GM23338 (cell line): ENCODE measurements at regions not wholly inside any gene's neighbourhood (a gene's known extent, or its start where the extent isn't known, plus 50 kb on each side); places are given as distances from the start of the nearest gene placed in this dataset.

ENCODE experiments used
- ATAC-seq: fragments of 200-7000 bp; cut with Tn5 transposase; 3 replicates; pipeline ENCODE4 v1.9.1; 2020
- DNase-seq: peaks from one replicate; pipeline ENCODE4 v3.0.0-alpha.2; 2015; ENCODE audit warnings: low spot score
- H2AFZ ChIP-seq: fragments of 200-600 bp; sonication (generic); 2 replicates; pipeline ENCODE4 v1.8.0; 2016; ENCODE audit warnings: antibody characterized with exemption, mild to moderate bottlenecking, moderate library complexity
- H3F3A ChIP-seq: fragments of 200-600 bp; sonication (generic); replicated peaks from 2 replicates; pipeline ENCODE4 v1.8.0; 2017; ENCODE audit warnings: antibody characterized with exemption, mixed run types, low read depth
- H3K27ac ChIP-seq: fragments of 200-600 bp; sonication (generic); 2 replicates; pipeline ENCODE4 v1.6.1; 2016; ENCODE audit warnings: low read depth
- H3K27me3 ChIP-seq: fragments of 200-600 bp; sonication (generic); 2 replicates; pipeline ENCODE4 v1.8.0; 2016; ENCODE audit warnings: mild to moderate bottlenecking, mixed run types, moderate library complexity; ENCODE audit not compliant: insufficient read depth
- H3K36me3 ChIP-seq: fragments of 200-600 bp; sonication (generic); 2 replicates; pipeline ENCODE4 v1.8.0; 2016; ENCODE audit warnings: mild to moderate bottlenecking; ENCODE audit not compliant: insufficient read depth
- H3K4me1 ChIP-seq: fragments of 200-600 bp; sonication (generic); 2 replicates; pipeline ENCODE4 v1.8.0; 2016; ENCODE audit warnings: mild to moderate bottlenecking, moderate library complexity; ENCODE audit not compliant: insufficient read depth
- H3K4me2 ChIP-seq: fragments of 200-600 bp; sonication (generic); 2 replicates; pipeline ENCODE4 v1.7.1; 2017; ENCODE audit warnings: mixed run types
- H3K4me3 ChIP-seq: fragments of 200-600 bp; sonication (generic); 2 replicates; pipeline ENCODE4 v1.6.1; 2016; ENCODE audit warnings: mixed run types
- H3K79me2 ChIP-seq: fragments of 200-600 bp; sonication (generic); replicated peaks from 2 replicates; pipeline ENCODE4 v1.8.0; 2017; ENCODE audit warnings: mild to moderate bottlenecking; ENCODE audit not compliant: insufficient read depth
- H3K9me2 ChIP-seq: fragments of 200-600 bp; sonication (generic); 2 replicates; pipeline ENCODE4 v1.8.0; 2017; ENCODE audit not compliant: insufficient read depth
- H4K20me1 ChIP-seq: fragments of 200-600 bp; sonication (generic); replicated peaks from 2 replicates; pipeline ENCODE4 v1.8.0; 2017; ENCODE audit warnings: mild to moderate bottlenecking; ENCODE audit not compliant: insufficient read depth
- H3K27ac Mint-ChIP-seq: 2 replicates; pipeline ENCODE4 v1.8.0; 2020; ENCODE audit warnings: inconsistent platforms, mild to moderate bottlenecking, moderate library complexity, mixed read lengths
- H3K27me3 Mint-ChIP-seq: 3 replicates; pipeline ENCODE4 v1.8.0; 2022; ENCODE audit warnings: low read depth, mild to moderate bottlenecking, moderate library complexity, mixed read lengths, inconsistent platforms; ENCODE audit not compliant: insufficient read depth, poor library complexity
- H3K36me3 Mint-ChIP-seq: 3 replicates; pipeline ENCODE4 v1.8.0; 2021; ENCODE audit warnings: low read depth, mild to moderate bottlenecking, inconsistent platforms, moderate library complexity, mixed read lengths
- H3K4me1 Mint-ChIP-seq: 3 replicates; pipeline ENCODE4 v1.8.0; 2020; ENCODE audit warnings: mild to moderate bottlenecking, inconsistent platforms, mixed read lengths
- H3K4me3 Mint-ChIP-seq: 3 replicates; pipeline ENCODE4 v1.8.0; 2021; ENCODE audit warnings: moderate library complexity, mild to moderate bottlenecking, inconsistent platforms, mixed read lengths
- H3K9me3 Mint-ChIP-seq: 3 replicates; pipeline ENCODE4 v1.8.0; 2020; ENCODE audit warnings: moderate library complexity, mild to moderate bottlenecking, inconsistent platforms, mixed read lengths
- CREB1 ChIP-seq: fragments of 250-450 bp; sonication (Bioruptor Pico); IDR thresholded peaks from 2 replicates; pipeline ENCODE4 v1.5.0; 2020; ENCODE audit warnings: low read depth, mild to moderate bottlenecking, moderate library complexity
- EZH2 ChIP-seq: fragments of 200-600 bp; sonication (generic); IDR thresholded peaks from one replicate; pipeline ENCODE4 v1.8.0; 2017; ENCODE audit warnings: antibody characterized with exemption, mild to moderate bottlenecking, low read depth; ENCODE audit not compliant: unreplicated experiment
- EZH2phosphoT487 ChIP-seq: fragments of 200-600 bp; sonication (generic); IDR thresholded peaks from one replicate; pipeline ENCODE4 v1.8.1; 2018; ENCODE audit warnings: antibody characterized with exemption; ENCODE audit not compliant: unreplicated experiment
- JUNB ChIP-seq: IDR thresholded peaks from one replicate; pipeline ENCODE4 v1.6.1; 2016; ENCODE audit warnings: antibody characterized with exemption; ENCODE audit not compliant: unreplicated experiment
- NANOG ChIP-seq: IDR thresholded peaks from 2 replicates; pipeline ENCODE4 v1.6.1; 2016; ENCODE audit warnings: antibody characterized with exemption, borderline replicate concordance
- POLR2AphosphoS5 ChIP-seq: IDR thresholded peaks from 2 replicates; pipeline ENCODE4 v1.6.1; 2016; ENCODE audit warnings: antibody characterized with exemption, low read depth
- STAT1 ChIP-seq: IDR thresholded peaks from one replicate; pipeline ENCODE4 v1.6.1; 2016; ENCODE audit warnings: antibody characterized with exemption; ENCODE audit not compliant: unreplicated experiment
- TF ChIP-seq, protein P1 (sequence below): IDR thresholded peaks from one replicate; pipeline ENCODE4 v1.6.1; 2018; ENCODE audit warnings: antibody characterized with exemption; ENCODE audit not compliant: unreplicated experiment
- TF ChIP-seq, protein P2 (sequence below), 2 experiments: fragments of 200-600 bp in 1 of 2; sonication (generic) in 1 of 2; conservative IDR thresholded peaks; 2 replicates each; pipeline versions ENCODE4 v1.5.1 to v1.6.1; 2016 to 2017; ENCODE audit warnings: antibody characterized with exemption in 2 of 2, low read depth in 2 of 2, mild to moderate bottlenecking in 2 of 2, moderate library complexity in 1 of 2
- TF ChIP-seq, protein P3 (sequence below): IDR thresholded peaks from 2 replicates; pipeline ENCODE4 v1.6.1; 2016; ENCODE audit warnings: antibody characterized with exemption

DNA sequence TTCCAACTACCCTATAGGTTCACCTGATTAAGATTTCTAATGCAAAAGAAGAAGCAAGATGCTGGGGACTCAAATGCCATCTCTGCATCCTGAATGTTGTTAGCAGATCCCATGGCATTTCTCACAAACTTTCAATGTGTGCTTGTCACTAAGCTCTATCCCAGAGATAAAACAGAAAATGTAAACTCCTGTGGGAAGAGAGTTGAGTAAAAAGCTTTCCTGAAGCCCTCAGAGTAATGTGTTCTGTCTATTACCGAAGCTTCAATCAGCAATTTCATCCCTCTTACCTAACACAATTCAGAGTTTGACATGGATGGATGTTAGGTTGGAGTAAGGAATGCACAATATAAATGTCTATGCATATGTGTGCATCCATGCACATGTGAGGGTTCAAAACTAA is 829.9 kb upstream of the PRMT6 start:
- DNase-seq = no peak
- Mint-ChIP-seq H3K4me1 (no peaks in the 10 kb centered on the region), H3K27me3 (no peaks in the 10 kb centered on the region), H3K27ac (no peak overlapping the region), H3K36me3 (no peaks in the 10 kb centered on the region), H3K4me3 (no peak overlapping the region), H3K9me3 (no peaks in the 10 kb centered on the region)
- Histone ChIP-seq H3K4me3 (no peak overlapping the region), H3K4me2 (no peak overlapping the region), H3K79me2 (no peaks in the 10 kb centered on the region), H4K20me1 (no peaks in the 10 kb centered on the region), H3F3A (no peaks in the 10 kb centered on the region), H3K4me1 (no peaks in the 10 kb centered on the region), H3K9me2 (no peaks in the 10 kb centered on the region), H3K27ac (no peak overlapping the region), H2AFZ (no peak overlapping the region), H3K36me3 (no peaks in the 10 kb centered on the region), H3K27me3 (no peaks in the 10 kb centered on the region)
- ATAC-seq = no peak
- TF ChIP-seq EZH2 (no peak), EZH2phosphoT487 (no peak), POLR2AphosphoS5 (no peak), NANOG (no peak)
- TF ChIP-seq, protein P1, sequence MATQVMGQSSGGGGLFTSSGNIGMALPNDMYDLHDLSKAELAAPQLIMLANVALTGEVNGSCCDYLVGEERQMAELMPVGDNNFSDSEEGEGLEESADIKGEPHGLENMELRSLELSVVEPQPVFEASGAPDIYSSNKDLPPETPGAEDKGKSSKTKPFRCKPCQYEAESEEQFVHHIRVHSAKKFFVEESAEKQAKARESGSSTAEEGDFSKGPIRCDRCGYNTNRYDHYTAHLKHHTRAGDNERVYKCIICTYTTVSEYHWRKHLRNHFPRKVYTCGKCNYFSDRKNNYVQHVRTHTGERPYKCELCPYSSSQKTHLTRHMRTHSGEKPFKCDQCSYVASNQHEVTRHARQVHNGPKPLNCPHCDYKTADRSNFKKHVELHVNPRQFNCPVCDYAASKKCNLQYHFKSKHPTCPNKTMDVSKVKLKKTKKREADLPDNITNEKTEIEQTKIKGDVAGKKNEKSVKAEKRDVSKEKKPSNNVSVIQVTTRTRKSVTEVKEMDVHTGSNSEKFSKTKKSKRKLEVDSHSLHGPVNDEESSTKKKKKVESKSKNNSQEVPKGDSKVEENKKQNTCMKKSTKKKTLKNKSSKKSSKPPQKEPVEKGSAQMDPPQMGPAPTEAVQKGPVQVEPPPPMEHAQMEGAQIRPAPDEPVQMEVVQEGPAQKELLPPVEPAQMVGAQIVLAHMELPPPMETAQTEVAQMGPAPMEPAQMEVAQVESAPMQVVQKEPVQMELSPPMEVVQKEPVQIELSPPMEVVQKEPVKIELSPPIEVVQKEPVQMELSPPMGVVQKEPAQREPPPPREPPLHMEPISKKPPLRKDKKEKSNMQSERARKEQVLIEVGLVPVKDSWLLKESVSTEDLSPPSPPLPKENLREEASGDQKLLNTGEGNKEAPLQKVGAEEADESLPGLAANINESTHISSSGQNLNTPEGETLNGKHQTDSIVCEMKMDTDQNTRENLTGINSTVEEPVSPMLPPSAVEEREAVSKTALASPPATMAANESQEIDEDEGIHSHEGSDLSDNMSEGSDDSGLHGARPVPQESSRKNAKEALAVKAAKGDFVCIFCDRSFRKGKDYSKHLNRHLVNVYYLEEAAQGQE = no peak

DNA sequence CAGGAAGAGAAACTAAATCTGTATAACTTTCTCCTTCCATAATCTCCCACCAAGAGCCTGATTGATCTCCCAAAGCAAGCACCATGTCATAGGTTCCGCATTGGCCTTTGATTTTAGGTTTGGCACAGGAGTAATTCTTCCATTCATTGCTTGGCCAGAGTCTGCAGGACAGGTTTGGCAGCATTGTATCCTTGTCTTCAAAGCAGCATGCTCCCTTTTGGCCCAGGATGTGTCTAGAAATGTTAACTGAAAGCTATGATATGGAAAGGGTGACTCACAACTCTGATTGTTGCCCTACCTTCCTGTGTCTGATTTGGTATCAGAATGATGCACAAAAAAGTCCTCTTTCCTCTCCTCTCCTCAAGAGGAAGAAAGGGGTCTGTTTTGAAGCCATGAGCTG is 824.3 kb upstream of the PRMT6 start:
- no peaks in the 10 kb centered on the region for H3K27me3 ChIP-seq
- no peaks in the 10 kb centered on the region for H3K9me2 ChIP-seq
- H4K20me1 ChIP-seq = no peaks in the 10 kb centered on the region
- Mint-ChIP-seq H3K4me3 (no peak overlapping the region), H3K27ac (no peak overlapping the region), H3K4me1 (no peaks in the 10 kb centered on the region), H3K36me3 (no peaks in the 10 kb centered on the region), H3K9me3 (no peaks in the 10 kb centered on the region; the same call in 2 of the 3 replicates), H3K27me3 (no peaks in the 10 kb centered on the region)
- no peaks in the 10 kb centered on the region for H3K79me2 ChIP-seq
- no peaks in the 10 kb centered on the region for H3K36me3 ChIP-seq
- H3K4me3 ChIP-seq = no peak overlapping the region
- H3K4me1 ChIP-seq = no peaks in the 10 kb centered on the region
- no peak overlapping the region for H3K4me2 ChIP-seq
- no peaks in the 10 kb centered on the region for H3F3A ChIP-seq
- no peak overlapping the region for H3K27ac ChIP-seq
- ATAC-seq = no peak
- no peak overlapping the region for H2AFZ ChIP-seq
- DNase-seq = no peak
- TF ChIP-seq, protein P2, sequence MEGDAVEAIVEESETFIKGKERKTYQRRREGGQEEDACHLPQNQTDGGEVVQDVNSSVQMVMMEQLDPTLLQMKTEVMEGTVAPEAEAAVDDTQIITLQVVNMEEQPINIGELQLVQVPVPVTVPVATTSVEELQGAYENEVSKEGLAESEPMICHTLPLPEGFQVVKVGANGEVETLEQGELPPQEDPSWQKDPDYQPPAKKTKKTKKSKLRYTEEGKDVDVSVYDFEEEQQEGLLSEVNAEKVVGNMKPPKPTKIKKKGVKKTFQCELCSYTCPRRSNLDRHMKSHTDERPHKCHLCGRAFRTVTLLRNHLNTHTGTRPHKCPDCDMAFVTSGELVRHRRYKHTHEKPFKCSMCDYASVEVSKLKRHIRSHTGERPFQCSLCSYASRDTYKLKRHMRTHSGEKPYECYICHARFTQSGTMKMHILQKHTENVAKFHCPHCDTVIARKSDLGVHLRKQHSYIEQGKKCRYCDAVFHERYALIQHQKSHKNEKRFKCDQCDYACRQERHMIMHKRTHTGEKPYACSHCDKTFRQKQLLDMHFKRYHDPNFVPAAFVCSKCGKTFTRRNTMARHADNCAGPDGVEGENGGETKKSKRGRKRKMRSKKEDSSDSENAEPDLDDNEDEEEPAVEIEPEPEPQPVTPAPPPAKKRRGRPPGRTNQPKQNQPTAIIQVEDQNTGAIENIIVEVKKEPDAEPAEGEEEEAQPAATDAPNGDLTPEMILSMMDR (conservative IDR thresholded peaks at IDR 0.05; ENCODE audit: low read depth in 2 of 2) = no peak
- TF ChIP-seq, protein P3, sequence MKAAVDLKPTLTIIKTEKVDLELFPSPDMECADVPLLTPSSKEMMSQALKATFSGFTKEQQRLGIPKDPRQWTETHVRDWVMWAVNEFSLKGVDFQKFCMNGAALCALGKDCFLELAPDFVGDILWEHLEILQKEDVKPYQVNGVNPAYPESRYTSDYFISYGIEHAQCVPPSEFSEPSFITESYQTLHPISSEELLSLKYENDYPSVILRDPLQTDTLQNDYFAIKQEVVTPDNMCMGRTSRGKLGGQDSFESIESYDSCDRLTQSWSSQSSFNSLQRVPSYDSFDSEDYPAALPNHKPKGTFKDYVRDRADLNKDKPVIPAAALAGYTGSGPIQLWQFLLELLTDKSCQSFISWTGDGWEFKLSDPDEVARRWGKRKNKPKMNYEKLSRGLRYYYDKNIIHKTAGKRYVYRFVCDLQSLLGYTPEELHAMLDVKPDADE = no peak
- TF ChIP-seq EZH2 (no peak), STAT1 (no peak), CREB1 (CRISPR knock-in tag) (no peak), EZH2phosphoT487 (no peak), JUNB (no peak)
- TF ChIP-seq, protein P1 = no peak
